ENCODE measurements at regions not wholly inside any gene's neighbourhood (a gene's known extent, or its start where the extent isn't known, plus 50 kb on each side); places are given as distances from the start of the nearest gene placed in this dataset.
"Not testable (repeated sequence)": the region's sequence is repeated elsewhere in the genome, so short reads cannot be mapped to it uniquely, and the experiment has no call there.

DNA sequence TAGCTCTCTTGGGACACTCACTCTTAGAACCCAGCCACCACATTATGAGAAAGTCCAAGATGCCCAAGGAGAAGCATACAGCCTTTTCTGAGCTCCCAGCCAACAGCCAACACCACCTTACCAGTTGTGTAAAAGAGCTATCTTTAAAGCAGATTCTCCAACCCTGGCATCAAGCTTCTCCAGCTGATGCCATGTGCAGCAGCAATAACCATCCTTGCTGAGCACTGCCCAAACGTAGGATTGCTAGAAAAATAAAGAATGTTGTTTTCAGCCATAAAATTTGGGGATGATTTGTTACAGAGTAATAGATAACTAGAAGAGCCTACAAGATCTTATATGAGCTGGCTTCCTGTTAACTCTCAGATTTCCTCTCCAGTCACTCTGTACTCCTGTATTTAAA, 443.7 kb upstream of the DYNLRB2 start:
- no peak for ATAC-seq
- H3K36me3 ChIP-seq (ENCODE audit: control insufficient read depth, insufficient read depth, low read length) = no peaks in the 10 kb centered on the region
- ChIA-PET POLR2A (no interaction called here), CTCF (no interaction called here)
- H3K27ac ChIP-seq (ENCODE audit: low read length) = no peak overlapping the region
- H3K27me3 ChIP-seq (ENCODE audit: control insufficient read depth, insufficient read depth, low read length) = no peaks in the 10 kb centered on the region
- in situ Hi-C loops (cut with HindIII; ENCODE audit: low pct_unique_long_range_greater_than_20kb, low sequenced_read_pairs) = no loop called here
- intact Hi-C loops (cut with micrococcal nuclease; ENCODE audit: unreplicated experiment) = no loop called here
- H3K4me3 ChIP-seq (ENCODE audit: low read depth in 2 of 2, low read length in 2 of 2) = no peak overlapping the region
- TF ChIP-seq TCF7L2 (IDR thresholded peaks at IDR 0.05; ENCODE audit: low read depth, low read length) = no peak
- TF ChIP-seq, protein P1, sequence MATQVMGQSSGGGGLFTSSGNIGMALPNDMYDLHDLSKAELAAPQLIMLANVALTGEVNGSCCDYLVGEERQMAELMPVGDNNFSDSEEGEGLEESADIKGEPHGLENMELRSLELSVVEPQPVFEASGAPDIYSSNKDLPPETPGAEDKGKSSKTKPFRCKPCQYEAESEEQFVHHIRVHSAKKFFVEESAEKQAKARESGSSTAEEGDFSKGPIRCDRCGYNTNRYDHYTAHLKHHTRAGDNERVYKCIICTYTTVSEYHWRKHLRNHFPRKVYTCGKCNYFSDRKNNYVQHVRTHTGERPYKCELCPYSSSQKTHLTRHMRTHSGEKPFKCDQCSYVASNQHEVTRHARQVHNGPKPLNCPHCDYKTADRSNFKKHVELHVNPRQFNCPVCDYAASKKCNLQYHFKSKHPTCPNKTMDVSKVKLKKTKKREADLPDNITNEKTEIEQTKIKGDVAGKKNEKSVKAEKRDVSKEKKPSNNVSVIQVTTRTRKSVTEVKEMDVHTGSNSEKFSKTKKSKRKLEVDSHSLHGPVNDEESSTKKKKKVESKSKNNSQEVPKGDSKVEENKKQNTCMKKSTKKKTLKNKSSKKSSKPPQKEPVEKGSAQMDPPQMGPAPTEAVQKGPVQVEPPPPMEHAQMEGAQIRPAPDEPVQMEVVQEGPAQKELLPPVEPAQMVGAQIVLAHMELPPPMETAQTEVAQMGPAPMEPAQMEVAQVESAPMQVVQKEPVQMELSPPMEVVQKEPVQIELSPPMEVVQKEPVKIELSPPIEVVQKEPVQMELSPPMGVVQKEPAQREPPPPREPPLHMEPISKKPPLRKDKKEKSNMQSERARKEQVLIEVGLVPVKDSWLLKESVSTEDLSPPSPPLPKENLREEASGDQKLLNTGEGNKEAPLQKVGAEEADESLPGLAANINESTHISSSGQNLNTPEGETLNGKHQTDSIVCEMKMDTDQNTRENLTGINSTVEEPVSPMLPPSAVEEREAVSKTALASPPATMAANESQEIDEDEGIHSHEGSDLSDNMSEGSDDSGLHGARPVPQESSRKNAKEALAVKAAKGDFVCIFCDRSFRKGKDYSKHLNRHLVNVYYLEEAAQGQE (IDR thresholded peaks at IDR 0.05; ENCODE audit: insufficient read depth in 1 of 2, low read depth in 2 of 2, low read length in 1 of 2) = no peak
- TF ChIP-seq SIN3A (IDR thresholded peaks at IDR 0.05; ENCODE audit: borderline replicate concordance, insufficient read depth, low read depth, low read length) = no peak
- no peak for DNase-seq (ENCODE audit: low read depth, low spot score)
- no TSS peak for BruUV-seq (replicated peaks)
- H3K4me1 ChIP-seq (ENCODE audit: control insufficient read depth, insufficient read depth, low read length) = no peaks in the 10 kb centered on the region
- no peaks in the 10 kb centered on the region for H3K9me3 ChIP-seq (ENCODE audit: control insufficient read depth, insufficient read depth, low read depth, low read length)

- Histone ChIP-seq H3K4me3 (ENCODE audit: low read depth in 2 of 2, low read length in 2 of 2) (no peak overlapping the region), H3K27ac (ENCODE audit: low read length) (no peak overlapping the region), H3K27me3 (ENCODE audit: control insufficient read depth, insufficient read depth, low read length) (no peaks in the 10 kb centered on the region), H3K4me1 (ENCODE audit: control insufficient read depth, insufficient read depth, low read length) (no peaks in the 10 kb centered on the region), H3K9me3 (ENCODE audit: control insufficient read depth, insufficient read depth, low read depth, low read length) (no peaks in the 10 kb centered on the region), H3K36me3 (ENCODE audit: control insufficient read depth, insufficient read depth, low read length) (no peaks in the 10 kb centered on the region)
- in situ Hi-C loops (cut with HindIII; ENCODE audit: low pct_unique_long_range_greater_than_20kb, low sequenced_read_pairs) (no loop called here), intact Hi-C loops (cut with micrococcal nuclease; ENCODE audit: unreplicated experiment) (no loop called here)
- no peak for ATAC-seq
- no peak for DNase-seq (ENCODE audit: low read depth, low spot score)
- TF ChIP-seq POLR2AphosphoS5 (IDR thresholded peaks at IDR 0.05; ENCODE audit: low read depth, low read length) (no peak), SIN3A (IDR thresholded peaks at IDR 0.05; ENCODE audit: borderline replicate concordance, insufficient read depth, low read depth, low read length) (no peak), TCF7L2 (IDR thresholded peaks at IDR 0.05; ENCODE audit: low read depth, low read length) (no peak)
- TF ChIP-seq, protein P2, sequence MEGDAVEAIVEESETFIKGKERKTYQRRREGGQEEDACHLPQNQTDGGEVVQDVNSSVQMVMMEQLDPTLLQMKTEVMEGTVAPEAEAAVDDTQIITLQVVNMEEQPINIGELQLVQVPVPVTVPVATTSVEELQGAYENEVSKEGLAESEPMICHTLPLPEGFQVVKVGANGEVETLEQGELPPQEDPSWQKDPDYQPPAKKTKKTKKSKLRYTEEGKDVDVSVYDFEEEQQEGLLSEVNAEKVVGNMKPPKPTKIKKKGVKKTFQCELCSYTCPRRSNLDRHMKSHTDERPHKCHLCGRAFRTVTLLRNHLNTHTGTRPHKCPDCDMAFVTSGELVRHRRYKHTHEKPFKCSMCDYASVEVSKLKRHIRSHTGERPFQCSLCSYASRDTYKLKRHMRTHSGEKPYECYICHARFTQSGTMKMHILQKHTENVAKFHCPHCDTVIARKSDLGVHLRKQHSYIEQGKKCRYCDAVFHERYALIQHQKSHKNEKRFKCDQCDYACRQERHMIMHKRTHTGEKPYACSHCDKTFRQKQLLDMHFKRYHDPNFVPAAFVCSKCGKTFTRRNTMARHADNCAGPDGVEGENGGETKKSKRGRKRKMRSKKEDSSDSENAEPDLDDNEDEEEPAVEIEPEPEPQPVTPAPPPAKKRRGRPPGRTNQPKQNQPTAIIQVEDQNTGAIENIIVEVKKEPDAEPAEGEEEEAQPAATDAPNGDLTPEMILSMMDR (IDR thresholded peaks at IDR 0.05) = no peak
- TF ChIP-seq, protein P1 (IDR thresholded peaks at IDR 0.05; ENCODE audit: insufficient read depth in 1 of 2, low read depth in 2 of 2, low read length in 1 of 2) = no peak
- ChIA-PET CTCF (no interaction called here), POLR2A (no interaction called here)
- no TSS peak for BruUV-seq (replicated peaks)
Measured at GRCh38 chr16:80092681-80093080, 448.1 kb upstream of the DYNLRB2 start.

GRCh38 chr16:80091453-80091852, 449.3 kb upstream of the DYNLRB2 start:
- H3K27me3 ChIP-seq (ENCODE audit: control insufficient read depth, insufficient read depth, low read length); CTCF ChIA-PET; H3K4me1 ChIP-seq (ENCODE audit: control insufficient read depth, insufficient read depth, low read length); H3K36me3 ChIP-seq (ENCODE audit: control insufficient read depth, insufficient read depth, low read length); DNase-seq (ENCODE audit: low read depth, low spot score); in situ Hi-C loops (cut with HindIII; ENCODE audit: low pct_unique_long_range_greater_than_20kb, low sequenced_read_pairs); H3K9me3 ChIP-seq (ENCODE audit: control insufficient read depth, insufficient read depth, low read depth, low read length); BruUV-seq (replicated peaks); intact Hi-C loops (cut with micrococcal nuclease; ENCODE audit: unreplicated experiment); H3K27ac ChIP-seq (ENCODE audit: low read length); POLR2A ChIA-PET; ATAC-seq; H3K4me3 ChIP-seq (ENCODE audit: low read depth in 2 of 2, low read length in 2 of 2): not testable (repeated sequence)
